HepG2 (cell line): ENCODE measurements at regions not wholly inside any gene's neighbourhood (a gene's known extent, or its start where the extent isn't known, plus 50 kb on each side); places are given as distances from the start of the nearest gene placed in this dataset.

Experiments used
- ATAC-seq: fragments of 200-7000 bp; cut with Tn5 transposase; 3 replicates; pipeline ENCODE4 v1.9.1; 2020; ENCODE audit warnings: mild to moderate bottlenecking, moderate library complexity
- BruUV-seq: library from RNA; stranded (reverse); fragments of 400-500 nt; replicated peaks from 2 replicates; lab custom pipeline; 2021; lab: Mats Ljungman, UMichigan
- CTCF ChIA-PET: fragments of 300-600 bp; formaldehyde crosslinking; extraction: SDS; loops from one replicate; lab custom pipeline; 2021; ENCODE audit warnings: low total read pairs, inconsistent platforms, low intra/inter-chr PET ratio; lab: Yijun Ruan, JAX
- POLR2A ChIA-PET: fragments of 350-600 bp; sonication (Branson Sonifier 250); formaldehyde crosslinking; loops from one replicate; lab custom pipeline; 2020; ENCODE audit warnings: antibody characterized with exemption, inconsistent platforms; lab: Yijun Ruan, JAX
- DNase-seq: peaks from one replicate; pipeline ENCODE4 v3.0.0-alpha.2; 2015; ENCODE audit warnings: low spot score
- FAIRE-seq: peaks from 3 replicates; lab custom pipeline; 2011; peaks lifted over from hg19 to GRCh38; lab: Jason Lieb, UNC
- H2AFZ ChIP-seq: one replicate; pipeline ENCODE4 v1.6.1; 2011; ENCODE audit warnings: low read length, inconsistent platforms
- H3K27ac ChIP-seq: fragments of 300-600 bp; 3 replicates; pipeline ENCODE4 v1.8.0; 2011; ENCODE audit warnings: mixed run types, mild to moderate bottlenecking, mixed read lengths, low read length, inconsistent platforms; ENCODE audit not compliant: insufficient read depth; ENCODE audit errors: extremely low read length
- H3K27me3 ChIP-seq, 2 experiments: fragments of 200-600 bp in 1 of 2; 2 replicates in 1 of 2; 3 replicates in 1 of 2; pipeline versions ENCODE4 v1.6.0 to v1.8.0; 2011; ENCODE audit warnings: low read length in 2 of 2, mild to moderate bottlenecking in 2 of 2, moderate library complexity in 2 of 2, inconsistent platforms in 1 of 2; ENCODE audit not compliant: insufficient read depth in 2 of 2, control insufficient read depth in 1 of 2
- H3K36me3 ChIP-seq, 2 experiments: fragments of 200-600 bp in 1 of 2; replicated peaks in 1 of 2; 2 replicates in 1 of 2; 3 replicates in 1 of 2; pipeline versions ENCODE4 v1.5.1 to v1.8.0; 2011; ENCODE audit warnings: low read length in 2 of 2, inconsistent platforms in 1 of 2; ENCODE audit not compliant: insufficient read depth in 2 of 2, control insufficient read depth in 1 of 2
- H3K4me1 ChIP-seq: 2 replicates; pipeline ENCODE4 v1.5.1; 2012; ENCODE audit warnings: low read length, inconsistent platforms; ENCODE audit not compliant: insufficient read depth
- H3K4me2 ChIP-seq: 2 replicates; pipeline ENCODE4 v1.6.0; 2011; ENCODE audit warnings: low read depth, low read length, inconsistent platforms
- H3K4me3 ChIP-seq, 3 experiments: fragments of 200-600 bp in 1 of 3; sonication (generic), shearing (Covaris generic) in 1 of 3; replicated peaks in 1 of 3; 2 replicates each; pipeline ENCODE4 v1.5.1; 2011 to 2016; ENCODE audit warnings: low read length in 3 of 3, inconsistent platforms in 2 of 3, low read depth in 2 of 3, mild to moderate bottlenecking in 2 of 3, control low read depth in 1 of 3, mixed read lengths in 1 of 3; ENCODE audit not compliant: insufficient read depth in 1 of 3
- H3K79me2 ChIP-seq: one replicate; pipeline ENCODE4 v1.6.1; 2011; ENCODE audit warnings: low read length, inconsistent platforms; ENCODE audit not compliant: insufficient read depth
- H3K9ac ChIP-seq: 2 replicates; pipeline ENCODE4 v1.6.0; 2011; ENCODE audit warnings: mild to moderate bottlenecking, low read depth, low read length, inconsistent platforms; ENCODE audit not compliant: insufficient read depth
- H3K9me3 ChIP-seq: 2 replicates; pipeline ENCODE4 v1.5.1; 2012; ENCODE audit warnings: mild to moderate bottlenecking, low read length
- H4K20me1 ChIP-seq: 2 replicates; pipeline ENCODE4 v1.6.0; 2011; ENCODE audit warnings: inconsistent platforms, mild to moderate bottlenecking, low read length, moderate library complexity; ENCODE audit not compliant: insufficient read depth
- KLF16 ChIP-seq, 2 experiments: sonication (generic) in 1 of 2; formaldehyde crosslinking in 1 of 2; IDR thresholded peaks; 2 replicates each; pipeline versions ENCODE4 v1.6.1 to v1.8.0; 2016 to 2023; ENCODE audit warnings: missing genetic modification reagents in 2 of 2, missing compliant biosample characterization in 1 of 2
- MTF2 ChIP-seq: sonication (generic); formaldehyde crosslinking; IDR thresholded peaks from 2 replicates; pipeline ENCODE4 v1.5.0; 2020; ENCODE audit warnings: missing genetic modification reagents, borderline replicate concordance
- NONO ChIP-seq, 2 experiments: fragments of 450-650 bp in 1 of 2; sonication (generic) in 1 of 2; formaldehyde crosslinking in 1 of 2; IDR thresholded peaks in 1 of 2; conservative IDR thresholded peaks in 1 of 2; 2 replicates each; pipeline versions ENCODE4 v1.6.1 to v1.8.0; 2017 to 2022; ENCODE audit warnings: mild to moderate bottlenecking in 1 of 2, missing genetic modification reagents in 1 of 2, moderate library complexity in 1 of 2
- ONECUT2 ChIP-seq: sonication (generic); formaldehyde crosslinking; IDR thresholded peaks from 2 replicates; pipeline ENCODE4 v1.4.0; 2020; ENCODE audit warnings: missing genetic modification reagents
- SMAD9 ChIP-seq: sonication (generic); formaldehyde crosslinking; IDR thresholded peaks from 2 replicates; pipeline ENCODE4 v1.5.1; 2020; ENCODE audit warnings: mild to moderate bottlenecking, missing genetic modification reagents
- TGIF2 ChIP-seq: IDR thresholded peaks from 2 replicates; pipeline ENCODE4 v1.6.1; 2016; ENCODE audit warnings: control low read depth, missing compliant biosample characterization
- ZNF451 ChIP-seq: sonication (generic); formaldehyde crosslinking; IDR thresholded peaks from 2 replicates; pipeline ENCODE4 v1.5.0; 2020; ENCODE audit warnings: mild to moderate bottlenecking, missing genetic modification reagents
- ZNF607 ChIP-seq: sonication (generic); formaldehyde crosslinking; IDR thresholded peaks from 2 replicates; pipeline ENCODE4 v1.5.1; 2020; ENCODE audit warnings: missing genetic modification reagents, mild to moderate bottlenecking, borderline replicate concordance
- ZSCAN31 ChIP-seq: sonication (generic); formaldehyde crosslinking; IDR thresholded peaks from 2 replicates; pipeline ENCODE4 v1.5.0; 2020; ENCODE audit warnings: low read depth, mild to moderate bottlenecking, missing genetic modification reagents
- WGBS: methylation state at CpG from one replicate; pipeline ENCODE4 v1.1.6; 2017; ENCODE audit warnings: low lambda C conversion rate; 5-methylcytosine and 5-hydroxymethylcytosine counted together
- in situ Hi-C: cut with HindIII; loops from 2 replicates; pipeline ENCODE4 v1.10.0; 2017; ENCODE audit warnings: low pct_unique_long_range_greater_than_20kb; ENCODE audit not compliant: extremely low pct_ligation_motif_present
- intact Hi-C: fragments of 100-400 bp; cut with micrococcal nuclease; formaldehyde crosslinking; loops from one replicate; pipeline ENCODE4 v1.10.0; 2022; ENCODE audit not compliant: unreplicated experiment
- TF ChIP-seq, protein P1 (sequence below): sonication (generic); formaldehyde crosslinking; IDR thresholded peaks from 2 replicates; pipeline ENCODE4 v1.5.0; 2020; ENCODE audit warnings: mild to moderate bottlenecking, missing genetic modification reagents
- TF ChIP-seq, protein P2 (sequence below): sonication (generic); formaldehyde crosslinking; IDR thresholded peaks from 2 replicates; pipeline ENCODE4 v1.4.0; 2020; ENCODE audit warnings: missing genetic modification reagents
- TF ChIP-seq, protein P3 (sequence below): sonication (generic); IDR thresholded peaks from 2 replicates; pipeline ENCODE4 v1.6.1; 2016; ENCODE audit warnings: low read depth, borderline replicate concordance

DNA sequence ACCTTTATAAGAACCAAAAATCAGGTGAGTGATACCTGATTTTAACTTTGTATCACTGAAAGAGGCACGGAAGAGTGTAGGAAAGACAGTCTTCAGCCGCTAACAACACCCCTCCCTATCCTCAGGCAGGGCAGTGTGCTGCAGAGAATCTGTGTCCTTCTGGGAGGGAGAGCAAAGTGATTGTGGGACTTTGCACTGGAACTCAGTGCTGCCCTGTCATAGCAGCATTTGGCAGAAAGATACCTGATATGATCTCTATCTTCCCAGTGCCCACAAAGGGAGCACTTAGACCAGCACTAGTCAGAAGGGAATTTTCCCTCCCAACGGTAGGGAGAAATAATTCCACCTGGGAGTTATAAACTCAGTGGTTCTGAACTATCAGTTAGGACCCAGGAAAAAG lies 139.0 kb downstream of the FMR1NB start:
- H3K27me3 ChIP-seq, result no peaks in the 10 kb centered on the region
- TF ChIP-seq, protein P1, sequence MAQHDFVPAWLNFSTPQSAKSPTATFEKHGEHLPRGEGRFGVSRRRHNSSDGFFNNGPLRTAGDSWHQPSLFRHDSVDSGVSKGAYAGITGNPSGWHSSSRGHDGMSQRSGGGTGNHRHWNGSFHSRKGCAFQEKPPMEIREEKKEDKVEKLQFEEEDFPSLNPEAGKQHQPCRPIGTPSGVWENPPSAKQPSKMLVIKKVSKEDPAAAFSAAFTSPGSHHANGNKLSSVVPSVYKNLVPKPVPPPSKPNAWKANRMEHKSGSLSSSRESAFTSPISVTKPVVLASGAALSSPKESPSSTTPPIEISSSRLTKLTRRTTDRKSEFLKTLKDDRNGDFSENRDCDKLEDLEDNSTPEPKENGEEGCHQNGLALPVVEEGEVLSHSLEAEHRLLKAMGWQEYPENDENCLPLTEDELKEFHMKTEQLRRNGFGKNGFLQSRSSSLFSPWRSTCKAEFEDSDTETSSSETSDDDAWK (CRISPR knock-in tag), result no peak
- WGBS, result 0% methylated on average over 3 of the region's 3 CpGs
- CTCF ChIA-PET, result no interaction called here
- in situ Hi-C loops (no loop called here), intact Hi-C loops (no loop called here)
- H3K4me2 ChIP-seq, result no peak overlapping the region
- DNase-seq, result no peak
- H3K4me1 ChIP-seq, result no peaks in the 10 kb centered on the region
- no peak overlapping the region for H2AFZ ChIP-seq
- FAIRE-seq, result no peak
- POLR2A ChIA-PET, result no interaction called here
- ATAC-seq, result no peak
- H3K9ac ChIP-seq, result no peak overlapping the region
- H3K27ac ChIP-seq, result no peak overlapping the region
- no peak overlapping the region for H3K4me3 ChIP-seq
- no peaks in the 10 kb centered on the region for H3K36me3 ChIP-seq
- no peaks in the 10 kb centered on the region for H3K9me3 ChIP-seq
- no peaks in the 10 kb centered on the region for H4K20me1 ChIP-seq
- no peaks in the 10 kb centered on the region for H3K79me2 ChIP-seq
- no TSS peak for BruUV-seq

DNA sequence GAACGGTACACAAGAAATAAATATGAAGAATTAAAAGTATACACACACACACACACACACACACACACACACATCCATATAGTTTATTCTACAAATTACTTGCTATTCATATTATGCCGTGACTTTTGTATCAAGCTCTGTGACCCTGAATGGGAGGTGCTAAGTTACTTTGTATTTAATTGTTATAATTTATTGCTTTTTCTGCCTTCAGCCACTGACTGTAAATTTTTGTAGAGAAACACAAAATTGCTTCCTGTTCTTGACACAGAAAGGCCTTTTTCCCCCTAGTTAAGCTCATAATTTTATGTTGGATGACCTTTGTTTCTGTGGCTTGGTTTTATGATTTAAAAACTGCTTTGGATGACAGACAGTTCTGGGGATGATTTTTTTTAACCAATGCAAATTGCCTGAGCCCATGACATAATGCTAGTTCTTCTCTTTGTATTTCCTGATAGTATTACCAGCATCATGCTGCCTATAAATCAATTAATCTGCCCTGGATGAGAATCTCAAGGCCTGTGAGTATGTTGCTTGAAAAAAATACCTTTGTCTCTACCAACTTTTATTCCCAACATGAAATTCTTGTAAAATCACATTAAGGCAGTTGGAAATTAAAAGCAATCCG lies 140.0 kb downstream of the FMR1NB start:
- Histone ChIP-seq H3K27me3 (no peaks in the 10 kb centered on the region), H3K36me3 (no peaks in the 10 kb centered on the region), H3K4me1 (no peaks in the 10 kb centered on the region), H4K20me1 (no peaks in the 10 kb centered on the region), H3K9me3 (no peaks in the 10 kb centered on the region), H3K79me2 (no peaks in the 10 kb centered on the region), H2AFZ (no peak overlapping the region), H3K4me2 (no peak overlapping the region), H3K4me3 (no peak overlapping the region), H3K27ac (no peak overlapping the region), H3K9ac (no peak overlapping the region)
- TF ChIP-seq KLF16 (CRISPR knock-in tag; IDR thresholded peaks at IDR 0.05) (no peak), ZNF607 (no peak), NONO (IDR thresholded peaks at IDR 0.05) (no peak), NONO (CRISPR knock-in tag; conservative IDR thresholded peaks at IDR 0.05) (no peak), ONECUT2 (CRISPR knock-in tag) (no peak), TGIF2 (CRISPR knock-in tag) (no peak), SMAD9 (CRISPR knock-in tag) (no peak), MTF2 (CRISPR knock-in tag) (no peak), ZSCAN31 (CRISPR knock-in tag) (no peak), ZNF451 (no peak)
- TF ChIP-seq, protein P2, sequence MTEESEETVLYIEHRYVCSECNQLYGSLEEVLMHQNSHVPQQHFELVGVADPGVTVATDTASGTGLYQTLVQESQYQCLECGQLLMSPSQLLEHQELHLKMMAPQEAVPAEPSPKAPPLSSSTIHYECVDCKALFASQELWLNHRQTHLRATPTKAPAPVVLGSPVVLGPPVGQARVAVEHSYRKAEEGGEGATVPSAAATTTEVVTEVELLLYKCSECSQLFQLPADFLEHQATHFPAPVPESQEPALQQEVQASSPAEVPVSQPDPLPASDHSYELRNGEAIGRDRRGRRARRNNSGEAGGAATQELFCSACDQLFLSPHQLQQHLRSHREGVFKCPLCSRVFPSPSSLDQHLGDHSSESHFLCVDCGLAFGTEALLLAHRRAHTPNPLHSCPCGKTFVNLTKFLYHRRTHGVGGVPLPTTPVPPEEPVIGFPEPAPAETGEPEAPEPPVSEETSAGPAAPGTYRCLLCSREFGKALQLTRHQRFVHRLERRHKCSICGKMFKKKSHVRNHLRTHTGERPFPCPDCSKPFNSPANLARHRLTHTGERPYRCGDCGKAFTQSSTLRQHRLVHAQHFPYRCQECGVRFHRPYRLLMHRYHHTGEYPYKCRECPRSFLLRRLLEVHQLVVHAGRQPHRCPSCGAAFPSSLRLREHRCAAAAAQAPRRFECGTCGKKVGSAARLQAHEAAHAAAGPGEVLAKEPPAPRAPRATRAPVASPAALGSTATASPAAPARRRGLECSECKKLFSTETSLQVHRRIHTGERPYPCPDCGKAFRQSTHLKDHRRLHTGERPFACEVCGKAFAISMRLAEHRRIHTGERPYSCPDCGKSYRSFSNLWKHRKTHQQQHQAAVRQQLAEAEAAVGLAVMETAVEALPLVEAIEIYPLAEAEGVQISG (CRISPR knock-in tag), result no peak
- TF ChIP-seq, protein P3, sequence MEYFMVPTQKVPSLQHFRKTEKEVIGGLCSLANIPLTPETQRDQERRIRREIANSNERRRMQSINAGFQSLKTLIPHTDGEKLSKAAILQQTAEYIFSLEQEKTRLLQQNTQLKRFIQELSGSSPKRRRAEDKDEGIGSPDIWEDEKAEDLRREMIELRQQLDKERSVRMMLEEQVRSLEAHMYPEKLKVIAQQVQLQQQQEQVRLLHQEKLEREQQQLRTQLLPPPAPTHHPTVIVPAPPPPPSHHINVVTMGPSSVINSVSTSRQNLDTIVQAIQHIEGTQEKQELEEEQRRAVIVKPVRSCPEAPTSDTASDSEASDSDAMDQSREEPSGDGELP, result no peak
- ChIA-PET POLR2A (no interaction called here), CTCF (no interaction called here)
- intact Hi-C loops (no loop called here), in situ Hi-C loops (no loop called here)
- WGBS, result 2% methylated on average over 2 of the region's 3 CpGs
- BruUV-seq, result no TSS peak
- no peak for ATAC-seq
- no peak for DNase-seq
- FAIRE-seq, result no peak
